Left renal pelvis (tissue), 4 donors: ENCODE measurements at regions not wholly inside any gene's neighbourhood (a gene's known extent, or its start where the extent isn't known, plus 50 kb on each side); places are given as distances from the start of the nearest gene placed in this dataset.
"Not testable (repeated sequence)": the region's sequence is repeated elsewhere in the genome, so short reads cannot be mapped to it uniquely, and the experiment has no call there.

Experiments used
- DNase-seq, 4 donors: peaks; one replicate each; pipeline ENCODE4 v3.0.0-alpha.2; 2013; ENCODE audit warnings: low read depth in 4 of 4, low spot score in 3 of 4

DNA sequence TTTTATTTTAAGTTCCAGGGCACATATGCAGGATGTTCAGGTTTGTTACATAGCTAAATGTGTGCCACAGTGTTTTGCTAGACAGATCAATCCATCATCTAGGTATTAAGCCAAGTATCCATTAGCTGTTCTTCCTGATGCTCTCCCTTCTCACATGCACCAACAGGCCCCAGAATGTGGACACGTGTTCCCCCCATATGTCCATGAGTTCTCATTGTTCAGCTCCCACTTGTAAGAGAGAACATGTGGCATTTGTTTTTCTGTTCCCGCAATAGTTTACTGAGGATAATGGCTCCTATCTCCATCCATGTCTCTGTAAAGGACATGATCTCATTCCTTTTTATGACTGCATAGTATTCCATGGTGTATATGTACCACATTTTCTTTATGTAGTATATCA is 374.8 kb upstream of the FAT1 start:
- DNase-seq = no peak

DNA sequence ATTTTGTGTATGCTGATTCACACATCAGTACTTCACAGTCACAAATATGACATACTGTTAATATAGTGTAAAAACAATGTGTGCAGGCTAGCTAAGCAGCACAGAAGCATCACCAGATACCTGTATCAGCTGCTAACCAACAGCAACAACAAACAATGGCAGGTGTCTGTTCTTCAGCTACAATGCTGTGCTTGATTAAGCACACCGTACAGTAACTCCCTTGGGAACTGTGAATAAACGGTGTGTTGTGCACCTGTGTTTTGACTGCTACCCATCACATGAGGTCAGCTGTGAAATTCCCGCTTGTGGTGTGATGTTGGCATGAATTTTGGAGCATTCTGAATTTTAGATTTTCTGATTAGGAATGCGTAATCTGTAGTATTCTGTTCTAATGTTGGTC is 379.7 kb upstream of the FAT1 start:
- DNase-seq = no peak

DNA sequence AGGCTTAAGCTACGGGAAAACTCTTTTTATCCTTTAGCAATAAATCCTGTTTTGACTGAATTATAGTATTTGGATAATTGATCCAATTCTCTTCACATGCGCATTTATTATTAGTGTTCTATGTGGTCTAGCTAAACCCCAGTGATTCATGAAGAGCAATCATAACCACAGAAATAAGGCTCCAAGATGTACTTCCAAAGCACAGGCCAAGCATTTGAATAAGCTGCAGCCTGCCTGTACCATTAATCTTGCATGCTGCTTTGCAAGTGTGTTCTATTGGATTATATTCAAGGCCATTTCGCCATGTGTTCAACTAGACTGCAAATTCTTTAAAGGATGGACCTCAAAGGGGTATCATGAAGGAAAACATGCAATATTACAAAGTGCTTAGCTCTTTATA is 385.2 kb upstream of the FAT1 start:
- no peak for DNase-seq

DNA sequence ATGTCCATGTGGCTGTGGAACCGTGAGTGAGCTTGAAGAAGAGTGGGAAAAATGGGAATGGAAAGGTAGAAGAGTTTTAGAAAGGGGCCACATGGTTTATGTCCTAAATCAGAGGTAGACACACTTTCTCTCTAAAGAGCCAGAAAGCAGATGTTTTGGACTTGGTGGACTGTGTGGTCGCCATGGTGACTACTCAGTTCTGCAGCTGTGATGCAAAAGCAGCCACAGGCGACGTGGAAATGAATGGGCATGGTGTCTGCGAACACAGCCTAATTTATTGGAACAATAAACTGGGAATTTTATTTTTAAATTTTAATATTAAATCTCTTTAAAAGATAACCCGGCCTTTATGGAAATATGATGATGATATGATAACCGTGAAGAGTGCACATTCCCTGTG is 386.0 kb upstream of the FAT1 start:
- no peak for DNase-seq

DNA sequence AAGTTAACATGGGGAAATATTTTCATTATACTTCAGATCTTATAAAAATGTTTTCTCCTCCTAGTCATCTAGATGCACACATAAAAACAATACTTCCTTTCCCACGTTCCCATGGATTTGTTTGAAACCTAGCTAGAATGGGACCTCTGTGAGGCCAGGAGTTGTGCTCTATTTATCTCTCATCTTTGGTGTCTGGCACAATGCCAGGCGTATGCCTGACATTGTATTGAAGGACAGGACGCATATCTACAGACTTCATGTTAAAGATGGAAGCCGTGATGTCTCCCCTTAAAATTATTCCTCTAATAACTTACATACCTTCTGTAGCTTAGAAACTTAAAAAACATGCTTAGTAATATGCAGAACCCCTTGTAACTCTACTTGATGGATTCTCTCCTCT is 394.5 kb upstream of the FAT1 start:
- no peak for DNase-seq

DNA sequence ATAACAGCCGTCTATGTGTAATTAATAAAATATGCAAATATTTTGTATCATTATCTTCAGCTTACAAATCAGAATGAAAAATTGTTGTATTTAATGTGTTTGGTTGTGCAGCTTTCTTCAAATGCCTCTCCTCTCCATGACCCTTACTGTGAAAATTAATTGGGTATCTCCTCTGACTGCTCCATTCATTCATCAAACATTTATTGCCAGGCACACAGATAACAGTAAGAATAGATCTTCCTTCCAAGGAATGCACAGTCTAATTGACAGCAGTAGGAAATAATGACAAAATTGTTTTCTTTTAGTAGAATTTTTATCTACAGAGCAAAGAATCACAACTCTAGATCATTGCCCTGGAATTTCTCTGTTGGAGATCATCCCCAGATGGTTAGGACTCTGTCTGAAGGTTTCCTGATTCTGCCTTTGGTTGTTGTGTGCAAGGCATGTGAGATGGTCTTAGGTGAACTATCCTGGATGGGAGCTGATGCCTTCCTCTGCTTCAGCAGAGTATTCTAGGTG is 395.0 kb upstream of the FAT1 start:
- DNase-seq = no peak

DNA sequence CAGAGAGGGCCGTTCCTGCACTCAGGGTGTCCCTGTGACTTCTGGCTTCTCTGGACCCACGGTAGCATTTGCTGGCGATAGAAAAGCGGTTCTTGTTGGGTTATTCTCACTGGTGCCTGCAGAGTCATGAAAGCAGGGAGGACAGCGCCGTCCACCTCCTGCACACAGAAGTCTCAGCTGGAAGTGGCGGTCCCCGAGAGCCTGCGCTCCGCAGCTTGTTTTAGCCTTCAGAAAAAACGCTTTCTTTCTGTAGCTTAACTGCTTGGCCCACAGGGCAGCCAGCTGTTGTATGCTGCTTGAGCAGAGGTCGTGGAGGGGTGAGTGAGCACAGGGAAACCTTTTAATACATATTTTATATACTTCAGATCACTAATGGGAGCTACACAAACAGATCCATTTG is 400.7 kb upstream of the FAT1 start:
- DNase-seq = peak in 2 of 4 donors; percentile 18 to 20

DNA sequence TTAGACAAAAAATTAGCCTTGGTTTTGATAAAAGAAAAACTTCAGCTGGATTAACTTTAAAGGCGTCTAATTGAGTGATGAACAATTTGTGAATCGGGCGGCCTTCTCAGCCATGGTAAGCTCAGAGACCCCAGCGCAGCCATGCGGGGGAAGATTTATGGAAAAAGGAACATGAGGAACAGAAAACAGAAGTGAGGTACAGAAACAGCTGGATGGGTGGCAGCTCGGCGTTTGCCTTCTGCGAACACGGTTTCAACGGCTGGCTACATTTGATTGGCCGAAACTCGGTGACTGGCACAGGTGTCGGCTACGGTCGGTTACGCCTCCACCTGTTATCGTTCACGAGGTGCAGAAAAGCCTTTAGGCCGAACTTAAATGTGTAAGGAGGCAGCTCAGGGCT is 401.4 kb upstream of the FAT1 start:
- DNase-seq = no peak

DNA sequence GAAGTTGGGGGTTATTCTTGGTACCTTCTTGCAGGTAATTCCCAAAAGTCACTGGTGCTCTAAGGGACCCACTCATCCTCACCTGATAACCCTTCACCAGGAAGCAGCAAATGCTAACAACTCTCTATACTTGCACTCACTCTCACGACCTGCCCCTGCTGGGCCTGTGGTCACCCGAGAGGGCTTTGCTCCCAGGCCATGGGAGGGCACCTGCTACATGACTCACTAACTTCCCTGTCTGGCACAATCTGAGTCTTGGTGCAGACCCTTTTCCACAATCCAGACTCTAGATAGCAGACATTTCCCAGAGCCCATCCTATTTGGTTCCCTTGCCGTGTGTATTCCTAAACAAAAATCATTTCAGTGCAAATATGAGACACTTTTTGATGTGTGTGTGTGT is 403.8 kb upstream of the FAT1 start:
- DNase-seq = no peak

DNA sequence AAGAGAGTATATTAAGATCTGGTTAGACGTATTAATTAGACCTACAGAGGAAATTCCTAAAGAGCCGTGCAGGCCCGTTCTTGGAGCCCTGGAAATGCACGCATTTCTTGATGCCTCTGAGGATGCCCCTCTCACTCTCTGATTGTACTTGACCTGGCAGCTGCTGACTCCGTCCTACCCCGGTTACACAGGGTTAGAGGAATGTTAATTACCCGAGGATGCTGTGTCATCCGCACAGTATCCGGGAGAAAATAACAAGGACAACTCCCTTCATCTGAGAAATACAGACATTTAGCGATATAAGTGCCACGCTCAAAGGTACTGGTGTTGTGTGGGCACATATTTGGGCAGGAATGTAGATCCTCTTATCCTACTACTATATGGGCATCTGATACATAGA is 404.6 kb upstream of the FAT1 start:
- no peak for DNase-seq

DNA sequence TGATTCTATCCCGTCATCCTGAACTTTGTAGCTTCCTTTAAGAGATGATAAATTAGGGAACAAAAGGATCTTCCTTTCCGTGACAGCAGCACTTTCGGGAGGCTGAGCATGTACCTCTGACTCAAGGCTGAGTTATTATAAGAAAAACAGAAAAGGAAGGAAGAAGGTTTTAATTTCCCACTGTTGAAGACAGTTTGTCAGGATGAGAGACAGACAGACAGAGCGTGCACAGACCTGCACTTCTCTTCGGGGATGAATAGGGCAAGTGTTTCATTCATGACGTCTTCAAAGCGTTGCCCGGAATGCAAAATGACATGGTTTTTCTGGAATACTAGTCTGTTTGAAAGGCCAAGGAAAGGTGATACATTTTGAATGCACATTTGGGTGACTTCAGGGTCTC is 405.3 kb upstream of the FAT1 start:
- DNase-seq = no peak

DNA sequence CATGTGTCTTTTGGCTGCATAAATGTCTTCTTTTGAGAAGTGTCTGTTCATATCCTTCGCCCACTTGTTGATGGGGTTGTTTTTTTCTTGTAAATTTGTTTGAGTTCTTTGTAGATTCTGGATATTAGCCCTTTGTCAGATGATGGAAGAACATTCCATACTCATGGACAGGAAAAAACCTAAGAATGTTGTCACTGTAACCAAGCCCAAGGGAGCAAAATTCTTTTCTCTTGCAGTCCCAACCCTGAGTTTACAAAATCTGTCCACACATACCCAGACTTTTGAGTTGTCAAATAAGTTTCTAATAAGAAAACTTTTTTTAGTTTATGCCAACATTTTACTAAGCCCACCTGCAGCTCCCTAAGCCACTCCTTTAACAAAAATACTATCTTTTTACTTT is 408.2 kb upstream of the FAT1 start:
- DNase-seq = not testable (repeated sequence)

DNA sequence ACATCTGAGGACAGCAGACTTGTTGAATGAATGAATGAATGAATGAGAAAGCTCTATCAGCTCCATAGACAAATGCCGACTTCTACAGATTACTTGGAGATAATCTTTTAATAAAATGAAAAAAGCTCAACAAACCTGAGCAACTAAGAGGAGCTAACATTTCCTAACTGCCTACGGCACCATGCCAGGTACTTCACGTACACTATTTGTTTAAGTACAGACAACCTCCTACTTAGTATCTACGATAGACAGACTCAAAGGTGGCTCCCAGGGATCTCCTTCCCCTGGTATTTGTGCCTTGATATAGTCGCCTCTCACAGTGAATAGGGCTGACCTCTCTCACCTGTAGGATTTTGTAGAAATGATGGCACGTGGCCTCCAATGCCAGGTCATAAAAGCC is 412.2 kb upstream of the FAT1 start:
- DNase-seq = no peak

DNA sequence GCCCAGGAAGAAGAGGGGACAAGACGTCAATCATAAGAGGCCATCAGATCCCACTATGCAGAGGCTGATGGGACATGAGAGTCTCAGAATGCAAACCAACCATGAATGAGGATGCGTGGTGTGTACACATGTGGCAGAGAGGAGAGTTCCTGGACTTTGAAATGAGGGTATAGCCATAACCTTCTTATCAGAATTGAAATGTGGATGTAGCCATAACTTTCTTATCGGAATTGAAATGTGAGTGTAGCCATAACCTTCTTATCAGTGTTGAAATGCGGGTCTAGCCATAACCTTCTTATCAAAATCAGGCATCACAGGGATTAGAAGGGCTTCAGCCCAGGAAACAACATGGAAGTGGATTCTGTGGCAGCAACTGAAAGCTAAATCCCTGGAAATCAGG is 415.5 kb upstream of the FAT1 start:
- DNase-seq = no peak

DNA sequence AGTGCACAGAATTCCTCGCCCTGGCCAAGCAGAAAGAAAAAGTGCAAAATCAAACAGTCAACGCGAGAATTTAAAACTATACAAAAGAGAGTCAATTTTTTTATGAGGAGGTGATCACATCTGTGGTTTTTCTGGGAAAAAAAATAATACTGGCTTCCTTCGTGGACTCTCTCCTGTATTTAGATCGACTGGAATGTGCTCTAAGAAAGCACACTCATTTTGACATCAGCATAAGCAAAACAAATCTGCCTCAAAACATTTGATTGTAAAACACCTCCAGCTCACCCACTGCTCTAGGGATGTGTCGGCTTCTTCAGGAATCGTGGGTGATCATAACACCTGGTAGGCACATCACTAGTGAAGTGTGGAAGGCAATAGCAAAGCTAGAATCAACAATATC is 417.4 kb upstream of the FAT1 start:
- no peak for DNase-seq

DNA sequence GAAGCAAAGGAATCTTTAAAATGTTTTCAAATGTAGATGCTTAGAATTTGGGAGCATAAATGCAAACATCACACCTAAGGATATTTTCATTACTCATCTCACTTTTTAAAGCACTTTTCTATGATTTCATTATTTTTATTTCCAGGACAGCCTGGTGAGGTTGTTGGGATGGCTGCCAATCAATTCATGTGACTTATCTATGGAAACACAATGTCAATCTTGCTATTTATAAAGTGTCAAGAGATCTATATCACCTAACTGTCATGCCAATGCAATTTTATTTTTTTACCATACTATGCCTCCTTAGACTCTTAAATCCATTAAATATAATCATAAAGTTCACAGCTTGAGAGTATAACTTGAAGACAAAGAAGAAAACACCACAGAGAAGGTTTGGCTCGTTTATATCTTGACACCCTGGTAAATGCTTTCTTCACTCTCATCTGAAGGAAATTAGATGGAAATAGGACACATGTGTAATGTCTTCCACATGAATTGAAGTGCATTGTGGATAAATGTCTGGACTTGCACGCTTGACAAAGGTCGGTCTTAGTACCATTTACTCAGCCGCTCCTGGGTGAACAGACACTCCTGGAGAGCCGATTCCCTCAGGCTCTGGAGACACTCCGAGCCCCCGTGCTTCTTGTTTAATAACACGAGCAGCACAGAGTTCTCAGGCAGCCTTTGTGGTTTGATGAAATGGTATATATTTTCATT is 425.7 kb upstream of the FAT1 start:
- no peak for DNase-seq

DNA sequence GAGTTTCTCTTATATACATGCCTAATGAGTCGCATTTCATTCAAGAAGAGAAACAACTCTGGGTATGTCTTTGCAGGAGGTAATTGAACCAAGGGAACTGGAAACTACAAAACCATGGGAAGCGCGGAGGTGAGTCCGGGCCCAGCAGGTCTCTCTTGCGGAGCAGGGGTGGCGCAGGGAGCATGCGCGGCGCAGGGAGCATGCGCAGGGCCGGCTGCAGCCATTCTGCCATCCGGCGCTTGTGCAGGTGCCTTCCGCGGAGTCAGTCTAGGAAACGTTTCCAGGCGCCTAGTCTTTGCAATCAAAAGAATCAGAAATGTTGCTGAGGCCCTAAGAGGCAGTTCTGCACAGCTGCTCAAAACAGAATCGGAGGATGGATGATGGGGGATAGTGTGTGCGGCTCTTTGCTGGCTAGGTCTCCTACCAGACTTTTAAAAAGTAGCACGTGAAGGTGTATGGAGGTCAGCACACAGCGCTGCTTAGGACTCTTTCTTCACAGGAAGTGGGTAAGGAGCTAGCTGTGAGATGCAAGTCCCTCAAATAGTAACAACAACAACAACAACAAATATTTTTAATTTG is 433.8 kb upstream of the FAT1 start:
- DNase-seq = no peak

DNA sequence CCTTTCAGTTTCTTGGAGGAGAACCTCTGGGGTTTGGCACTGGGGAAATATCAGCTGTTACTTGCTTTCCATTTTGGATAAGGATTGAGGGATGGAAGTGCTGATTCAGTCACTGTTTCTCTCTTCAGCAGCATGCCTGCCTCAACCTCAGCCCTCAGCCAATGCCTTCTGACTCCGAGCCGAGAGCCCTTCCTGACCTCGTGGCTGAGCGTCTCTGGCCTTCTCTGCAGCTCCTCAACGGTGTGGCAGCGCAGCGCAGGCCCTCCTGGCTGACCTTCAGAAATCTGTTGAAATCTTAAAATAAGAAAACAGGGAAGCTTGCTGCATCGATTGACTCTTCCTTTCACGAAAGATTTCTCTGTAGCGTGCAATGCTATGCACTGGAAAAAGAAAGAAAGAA is 434.3 kb upstream of the FAT1 start:
- no peak for DNase-seq

DNA sequence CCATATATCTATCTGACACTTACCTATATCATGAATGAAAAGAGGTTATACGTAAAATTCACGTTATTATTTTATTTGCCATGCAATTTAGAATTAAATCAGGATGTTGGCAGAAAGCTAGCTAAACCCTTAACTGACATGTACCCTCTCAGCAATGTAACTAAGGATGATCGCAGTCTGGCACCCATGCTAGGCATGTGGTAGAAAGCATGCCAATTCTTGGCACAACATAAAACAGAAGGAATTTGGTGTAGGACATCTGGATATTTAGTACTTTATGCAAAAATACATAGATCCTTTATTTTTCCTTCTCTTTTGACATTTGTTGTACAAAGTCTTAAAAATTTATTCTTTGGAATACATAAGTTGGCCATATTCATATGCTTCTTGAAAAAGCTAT is 436.8 kb upstream of the FAT1 start:
- no peak for DNase-seq

DNA sequence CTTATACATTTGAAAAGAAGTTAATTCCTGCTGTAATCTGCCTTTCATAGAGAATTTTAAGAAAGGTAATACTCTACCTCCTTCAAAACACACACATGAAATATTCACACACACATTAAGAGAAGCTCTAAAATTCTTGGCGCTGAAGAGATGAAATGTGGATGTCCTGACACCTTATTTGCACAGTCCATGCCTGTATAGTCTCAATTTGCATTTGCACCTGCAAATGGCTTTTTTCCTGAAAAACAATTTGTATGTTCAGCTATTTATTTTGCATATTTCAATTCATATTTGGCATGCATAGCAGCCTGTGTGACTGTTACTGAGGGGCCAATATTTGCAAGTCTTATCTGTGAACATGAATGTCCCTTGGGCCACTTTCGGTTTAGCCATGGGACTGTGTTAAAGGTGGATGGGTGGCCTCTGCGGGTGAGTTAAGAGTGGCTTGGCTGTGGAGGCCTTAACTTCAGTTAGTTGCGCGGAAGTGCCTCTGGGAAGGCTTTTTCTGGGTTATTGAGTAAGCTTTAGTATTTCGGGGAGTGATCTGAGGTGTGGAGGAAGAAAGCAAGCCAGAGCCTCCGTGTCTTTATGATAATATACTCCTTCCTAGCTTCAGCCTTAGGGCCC is 443.3 kb upstream of the FAT1 start:
- no peak for DNase-seq

DNA sequence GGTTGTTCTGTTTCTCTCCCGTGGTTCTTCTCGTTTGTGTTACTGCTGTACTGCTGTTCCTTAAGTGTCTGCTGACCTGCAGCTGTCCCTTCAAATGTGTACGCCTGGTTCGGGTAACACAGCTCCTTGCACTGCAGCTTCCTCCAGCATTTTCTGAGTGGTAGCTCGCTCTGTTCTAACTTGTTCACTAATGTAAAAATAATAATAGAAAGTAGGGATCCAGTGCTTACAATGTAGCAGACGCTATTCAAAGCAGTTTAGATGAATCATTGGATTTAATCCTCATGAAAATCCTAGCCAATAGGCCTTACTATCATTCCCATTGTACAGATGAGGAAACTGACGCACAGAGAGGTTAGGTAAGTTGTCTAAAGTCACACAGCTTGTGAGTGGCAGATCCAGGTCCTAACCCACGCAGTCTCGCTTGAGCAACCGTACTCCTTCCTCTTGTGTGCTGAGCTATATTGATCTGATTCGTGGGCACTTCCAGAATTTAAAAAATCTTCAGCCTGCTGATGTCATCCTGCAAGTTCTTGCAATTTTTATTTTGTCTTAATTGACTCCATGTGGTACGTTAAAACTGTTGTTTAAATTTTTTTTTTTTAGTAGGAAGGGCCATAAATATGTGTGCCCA is 448.2 kb upstream of the FAT1 start:
- no peak for DNase-seq

DNA sequence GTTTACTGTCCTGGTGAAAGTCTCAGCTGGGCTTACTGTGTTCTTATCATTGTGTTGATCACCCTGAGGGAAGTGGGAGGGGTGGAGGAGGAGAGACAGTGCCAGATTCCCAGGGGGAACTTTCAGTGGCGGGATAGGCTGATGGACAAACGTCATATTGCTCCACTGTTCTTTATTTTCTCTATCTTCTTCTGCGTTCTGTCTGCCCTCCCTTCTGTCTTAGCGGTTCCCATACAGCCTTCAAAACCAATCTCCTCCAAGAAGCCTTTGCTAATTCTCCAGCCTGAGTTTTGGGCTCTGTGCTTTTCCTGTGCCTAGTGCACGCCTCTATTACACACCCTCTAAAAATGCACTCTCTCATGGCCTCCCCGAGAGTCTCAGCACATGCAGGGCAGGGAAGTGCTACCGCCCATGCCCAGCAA is 448.7 kb upstream of the FAT1 start:
- DNase-seq = no peak
